HG03280 (cell line): ENCODE measurements at regions not wholly inside any gene's neighbourhood (a gene's known extent, or its start where the extent isn't known, plus 50 kb on each side); places are given as distances from the start of the nearest gene placed in this dataset.
"Not testable (repeated sequence)": the region's sequence is repeated elsewhere in the genome, so short reads cannot be mapped to it uniquely, and the experiment has no call there.

ENCODE experiments used
- ATAC-seq: cut with Tn5 transposase; IDR thresholded peaks from one replicate; pipeline ENCODE4 v1.9.1; 2021; ENCODE audit warnings: mild to moderate bottlenecking, moderate library complexity; ENCODE audit not compliant: unreplicated experiment

DNA sequence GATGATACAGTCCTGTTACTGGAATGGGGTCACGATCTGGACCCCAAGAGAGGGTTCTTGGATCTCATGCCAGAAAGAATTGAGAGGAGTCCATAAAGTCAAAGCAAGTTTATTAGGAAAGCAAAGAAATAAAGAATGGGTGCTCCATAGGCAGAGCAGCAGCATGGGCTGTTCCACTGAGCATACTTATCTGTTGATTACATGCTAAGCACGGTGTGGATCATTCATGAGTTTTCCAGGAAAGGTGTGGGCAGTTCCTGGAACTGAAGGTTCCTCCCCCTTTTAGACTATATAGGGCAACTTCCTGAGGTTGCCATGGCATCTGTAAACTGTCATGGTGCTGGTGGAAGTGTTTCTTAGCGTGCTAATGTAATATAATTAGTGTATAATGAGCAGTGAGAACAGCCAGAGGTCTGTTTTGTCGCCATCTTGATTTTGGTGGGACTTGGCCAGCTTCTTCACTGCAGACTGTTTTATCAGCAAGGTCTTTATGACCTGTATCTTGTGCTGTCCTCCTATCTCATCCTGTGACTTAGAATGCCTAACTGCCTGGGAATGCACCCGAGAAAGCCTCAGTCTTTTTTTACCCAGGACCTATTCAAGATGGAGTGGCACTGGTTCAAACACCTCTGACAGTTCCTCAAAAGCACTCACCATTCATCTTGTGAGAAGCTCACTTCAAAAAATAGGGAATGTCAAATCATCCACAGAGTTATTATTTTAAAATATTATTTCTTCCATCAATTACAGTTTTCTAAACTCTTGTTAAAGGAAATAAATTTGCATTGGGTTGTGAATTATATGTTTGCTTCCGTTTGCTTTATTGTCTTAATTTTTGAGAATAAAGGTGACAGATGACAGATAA lies 1358.8 kb upstream of the TMEM132C start:
- no peak for ATAC-seq

DNA sequence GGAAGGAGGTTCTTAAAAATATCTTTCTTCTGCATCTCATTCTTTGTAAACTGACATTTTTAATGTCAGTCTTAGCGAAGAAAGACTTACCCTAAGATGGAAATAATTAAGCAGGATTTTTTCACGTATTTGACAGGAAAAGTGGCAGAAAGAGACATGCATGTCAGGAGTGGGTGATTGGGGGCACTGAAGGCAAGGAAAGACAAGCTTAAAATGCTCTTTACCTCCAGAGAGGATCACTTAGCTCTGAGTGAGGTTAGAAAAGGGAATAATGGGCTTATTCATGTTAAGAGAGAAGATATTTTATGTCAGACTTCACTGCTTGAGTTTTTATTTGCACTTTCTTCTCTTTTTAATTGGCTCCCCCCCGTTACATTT lies 1358.2 kb upstream of the TMEM132C start:
- no peak for ATAC-seq

- no peak for ATAC-seq
Observed at GRCh38 chr12:126910570-126910969, 1356.4 kb upstream of the TMEM132C start.

GRCh38 chr12:126912111-126912510 lies 1354.9 kb upstream of the TMEM132C start:
- ATAC-seq, result no peak

- ATAC-seq, result no peak
Observed at GRCh38 chr12:126914170-126914793, 1352.7 kb upstream of the TMEM132C start.

DNA sequence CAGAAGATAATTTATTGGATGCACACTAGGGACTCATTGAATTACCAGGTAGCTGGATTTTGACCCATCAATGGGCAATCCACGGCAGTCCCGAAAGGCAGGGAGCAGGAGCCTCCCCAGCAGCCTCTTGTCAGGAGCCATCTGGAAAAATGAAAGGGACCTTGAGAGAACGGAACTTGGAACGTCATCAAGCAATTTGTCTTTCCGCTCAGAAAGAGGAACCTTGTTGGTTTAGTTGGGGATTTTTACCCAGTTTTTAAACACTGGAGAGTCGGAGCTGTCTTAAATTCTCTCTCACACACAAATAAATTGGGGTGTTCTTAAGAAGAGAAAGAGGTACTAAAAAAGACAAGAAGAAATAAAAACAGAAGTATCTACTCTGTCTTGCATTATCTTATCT lies 1351.7 kb upstream of the TMEM132C start:
- ATAC-seq, result no peak

- no peak for ATAC-seq
Observed at GRCh38 chr12:126926023-126926594, 1340.9 kb upstream of the TMEM132C start.

- no peak for ATAC-seq
Observed at GRCh38 chr12:126930234-126930633, 1336.7 kb upstream of the TMEM132C start.

- ATAC-seq, result no peak
Observed at GRCh38 chr12:126932156-126932555, 1334.8 kb upstream of the TMEM132C start.

DNA sequence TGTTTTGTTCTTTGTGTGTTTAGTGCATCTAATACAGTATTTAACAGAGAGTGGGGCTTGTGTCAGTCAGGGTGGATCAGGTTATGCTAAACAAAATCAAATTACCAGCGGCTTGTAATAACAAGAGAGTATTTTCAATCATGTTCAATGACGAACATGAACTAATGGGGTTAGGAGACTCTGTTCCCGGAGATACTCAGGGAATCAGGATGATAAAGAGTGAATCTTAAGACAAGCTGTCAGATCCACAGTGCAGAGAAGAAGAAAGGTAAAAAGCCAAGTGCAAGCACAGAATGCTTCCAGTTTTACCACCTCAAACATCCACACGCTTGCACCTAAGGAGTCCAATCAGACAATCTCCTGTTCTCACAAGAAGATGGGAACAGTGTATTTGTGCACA lies 1331.5 kb upstream of the TMEM132C start:
- ATAC-seq, result no peak

- no peak for ATAC-seq
Observed at GRCh38 chr12:126936181-126936851, 1330.7 kb upstream of the TMEM132C start.

DNA sequence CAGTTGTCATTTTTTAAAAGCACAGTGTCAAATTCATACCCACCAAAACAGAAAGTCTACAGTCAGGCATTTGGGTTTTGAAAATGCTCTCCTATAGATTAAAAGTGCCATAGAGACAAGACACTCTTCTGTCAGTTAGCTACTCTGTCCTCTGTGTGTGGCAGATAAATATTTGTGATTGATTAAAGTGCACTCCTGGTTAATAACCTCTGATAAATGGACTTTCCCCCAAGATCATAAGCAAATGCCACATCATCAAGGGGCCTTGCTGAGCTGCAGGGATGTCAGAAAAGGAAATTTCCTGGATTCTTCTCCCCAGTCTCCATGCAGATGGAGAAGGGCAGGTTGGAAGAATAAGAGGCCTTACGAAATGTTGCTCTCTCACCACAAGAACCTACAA lies 1329.5 kb upstream of the TMEM132C start:
- no peak for ATAC-seq

GRCh38 chr12:126944684-126945083 lies 1322.3 kb upstream of the TMEM132C start:
- ATAC-seq, result no peak

DNA sequence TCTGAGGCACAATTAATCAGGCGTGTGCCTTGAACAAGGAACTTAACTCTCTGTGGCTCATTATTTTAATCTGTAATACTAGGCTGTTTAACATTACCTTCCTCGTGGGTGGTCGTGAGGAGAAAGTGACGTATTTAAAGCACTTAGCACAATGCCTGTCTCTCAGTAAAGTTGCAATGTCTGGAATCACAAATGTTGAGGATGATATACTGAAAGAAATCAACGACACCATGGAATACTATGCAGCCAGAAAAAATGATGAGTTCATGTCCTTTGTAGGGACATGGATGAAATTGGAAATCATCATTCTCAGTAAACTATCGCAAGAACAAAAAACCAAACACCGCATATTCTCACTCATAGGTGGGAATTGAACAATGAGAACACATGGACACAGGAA lies 1320.0 kb upstream of the TMEM132C start:
- ATAC-seq, result not testable (repeated sequence)

GRCh38 chr12:126949558-126949957 lies 1317.4 kb upstream of the TMEM132C start:
- no peak for ATAC-seq

DNA sequence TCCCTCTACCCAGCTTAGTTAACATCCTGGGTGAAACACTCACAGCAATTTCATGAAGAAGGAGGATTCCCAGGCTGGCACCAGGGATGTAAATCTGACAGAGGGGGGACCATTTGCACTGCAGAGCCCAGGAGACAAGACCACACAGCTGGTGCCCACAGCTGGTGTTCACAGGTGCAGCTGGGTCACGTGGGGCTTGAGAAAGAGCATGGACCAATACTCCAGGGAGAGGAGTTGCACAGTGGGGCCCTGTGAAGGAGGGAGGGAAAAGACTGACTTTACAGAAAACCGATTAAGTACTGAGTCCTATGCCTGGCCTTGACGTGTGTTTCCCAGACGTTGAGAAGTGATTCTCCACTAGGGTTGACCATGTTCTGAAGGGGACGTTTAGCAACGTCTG lies 1316.7 kb upstream of the TMEM132C start:
- ATAC-seq, result no peak

- ATAC-seq, result no peak
Observed at GRCh38 chr12:126952096-126953007, 1314.6 kb upstream of the TMEM132C start.

DNA sequence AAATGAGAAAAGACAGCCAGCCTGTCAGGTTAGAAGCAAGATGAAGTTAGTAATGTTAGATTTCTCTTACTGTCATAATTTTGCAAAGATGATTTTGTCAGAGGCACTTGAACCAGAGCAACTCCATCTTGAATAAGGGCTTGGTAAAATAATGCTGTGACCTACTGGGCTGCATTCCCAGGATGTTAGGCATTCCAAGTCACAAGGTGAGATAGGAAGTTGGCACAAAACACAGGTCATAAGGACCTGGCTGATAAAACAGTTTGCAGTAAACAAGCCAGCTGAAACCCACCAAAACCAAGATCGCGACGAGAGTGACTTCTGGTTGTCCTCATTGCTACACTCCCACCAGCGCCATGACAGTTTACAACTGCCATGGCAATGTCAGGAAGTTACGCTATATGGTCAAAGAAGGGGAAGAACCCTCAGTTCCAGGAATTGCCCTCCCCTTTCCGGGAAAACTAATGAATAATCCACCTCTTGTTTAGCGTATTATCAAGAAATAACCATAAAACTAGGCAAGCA lies 1313.5 kb upstream of the TMEM132C start:
- ATAC-seq, result no peak

DNA sequence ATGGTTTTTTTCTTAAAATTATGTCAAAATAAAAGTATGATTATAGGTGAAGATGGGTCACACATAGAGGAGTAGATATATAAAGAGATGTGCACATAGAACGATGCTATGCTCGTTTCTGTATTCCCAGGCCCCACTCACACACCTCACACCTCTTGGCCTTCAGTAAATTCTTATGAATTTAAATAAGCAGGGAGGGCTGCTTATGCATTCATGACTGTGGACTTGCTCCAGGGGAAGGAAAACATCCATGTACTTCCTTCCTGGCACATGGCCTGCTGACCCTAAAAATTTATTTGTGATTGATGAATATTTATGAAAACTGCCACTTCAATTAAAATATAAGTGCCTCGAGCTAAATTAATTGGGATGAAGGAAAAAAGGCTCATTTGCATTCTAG lies 1306.7 kb upstream of the TMEM132C start:
- ATAC-seq, result no peak

GRCh38 chr12:126960709-126961108 lies 1306.3 kb upstream of the TMEM132C start:
- no peak for ATAC-seq
